Neural cell (in vitro differentiated cells): ENCODE measurements at regions not wholly inside any gene's neighbourhood (a gene's known extent, or its start where the extent isn't known, plus 50 kb on each side); places are given as distances from the start of the nearest gene placed in this dataset.

Experiments
- H2AFZ ChIP-seq: fragments of 200-600, 300-800 bp; sonication (generic), shearing (Covaris generic); 2 replicates; pipeline ENCODE4 v1.6.0; 2014; ENCODE audit warnings: low read depth, mild to moderate bottlenecking, antibody characterized with exemption, low read length, moderate library complexity
- H3F3A ChIP-seq: fragments of 200-600 bp; shearing (Covaris generic); 2 replicates; pipeline ENCODE4 v1.6.1; 2016; ENCODE audit warnings: mild to moderate bottlenecking, moderate library complexity, mixed read lengths, antibody characterized with exemption, low read length; ENCODE audit not compliant: insufficient read depth, poor library complexity, severe bottlenecking
- H3K27ac ChIP-seq: fragments of 200-600, 300-800 bp; sonication (generic), shearing (Covaris generic); 2 replicates; pipeline ENCODE4 v1.5.1; 2014; ENCODE audit warnings: mild to moderate bottlenecking, low read length, moderate library complexity
- H3K27me3 ChIP-seq: fragments of 300-800, 200-600 bp; sonication (generic), shearing (Covaris generic); 2 replicates; pipeline ENCODE4 v1.6.0; 2014; ENCODE audit warnings: mild to moderate bottlenecking, low read depth, low read length, moderate library complexity; ENCODE audit not compliant: insufficient read depth
- H3K36me3 ChIP-seq: fragments of 300-800, 200-600 bp; sonication (generic), shearing (Covaris generic); 2 replicates; pipeline ENCODE4 v1.5.1; 2014; ENCODE audit warnings: mild to moderate bottlenecking, antibody characterized with exemption, low read length, moderate library complexity; ENCODE audit not compliant: insufficient read depth
- H3K4me2 ChIP-seq: fragments of 300-800, 200-600 bp; sonication (generic), shearing (Covaris generic); 2 replicates; pipeline ENCODE4 v1.6.0; 2014; ENCODE audit warnings: mild to moderate bottlenecking, low read length
- H3K4me3 ChIP-seq: fragments of 300-800, 200-600 bp; sonication (generic), shearing (Covaris generic); 2 replicates; pipeline ENCODE4 v1.5.1; 2014; ENCODE audit warnings: mild to moderate bottlenecking, low read length, moderate library complexity
- H3K79me2 ChIP-seq: fragments of 200-600 bp; shearing (Covaris generic); replicated peaks from 2 replicates; pipeline ENCODE4 v1.6.0; 2014; ENCODE audit warnings: mild to moderate bottlenecking, low read length, moderate library complexity; ENCODE audit not compliant: insufficient read depth
- H3K9ac ChIP-seq: fragments of 300-800, 200-600 bp; sonication (generic), shearing (Covaris generic); 2 replicates; pipeline ENCODE4 v1.6.1; 2016; ENCODE audit warnings: mild to moderate bottlenecking, low read length, mixed read lengths
- H3K9me2 ChIP-seq: fragments of 200-600 bp; shearing (Covaris generic); 2 replicates; pipeline ENCODE4 v1.6.1; 2016; ENCODE audit warnings: mild to moderate bottlenecking, low read length, mixed read lengths; ENCODE audit not compliant: insufficient read depth
- H3K9me3 ChIP-seq: fragments of 200-600, 300-800 bp; sonication (generic), shearing (Covaris generic); 2 replicates; pipeline ENCODE4 v1.6.1; 2016; ENCODE audit warnings: mild to moderate bottlenecking, mixed run types, low read length, moderate library complexity, mixed read lengths
- H4K20me1 ChIP-seq: fragments of 200-600 bp; shearing (Covaris generic); 2 replicates; pipeline ENCODE4 v1.6.1; 2016; ENCODE audit warnings: mild to moderate bottlenecking, mixed run types; ENCODE audit not compliant: insufficient read depth
- CTCF ChIP-seq: fragments of 450-650 bp; IDR thresholded peaks from 2 replicates; pipeline ENCODE4 v1.5.1; 2014; ENCODE audit warnings: antibody characterized with exemption, mild to moderate bottlenecking, moderate library complexity; ENCODE audit not compliant: poor library complexity, severe bottlenecking
- EP300 ChIP-seq: fragments of 450-650 bp; conservative IDR thresholded peaks from 2 replicates; pipeline ENCODE4 v1.6.1; 2014; ENCODE audit warnings: antibody characterized with exemption, mild to moderate bottlenecking, moderate library complexity; ENCODE audit not compliant: poor library complexity, severe bottlenecking
- EZH2 ChIP-seq: fragments of 200-600, 300-800 bp; shearing (Covaris generic), sonication (generic); IDR thresholded peaks from 2 replicates; pipeline ENCODE4 v1.6.1; 2014; ENCODE audit warnings: antibody characterized with exemption, low read length, borderline replicate concordance, mild to moderate bottlenecking; ENCODE audit not compliant: insufficient read depth, poor library complexity, severe bottlenecking
- MXI1 ChIP-seq: fragments of 450-650 bp; conservative IDR thresholded peaks from 2 replicates; pipeline ENCODE4 v1.6.1; 2014; ENCODE audit warnings: antibody characterized with exemption, mild to moderate bottlenecking; ENCODE audit not compliant: poor library complexity, severe bottlenecking
- POLR2AphosphoS5 ChIP-seq: IDR thresholded peaks from 2 replicates; pipeline ENCODE4 v1.6.1; 2012
- RAD21 ChIP-seq: fragments of 450-650 bp; conservative IDR thresholded peaks from 2 replicates; pipeline ENCODE4 v1.6.1; 2014; ENCODE audit warnings: antibody characterized with exemption, mild to moderate bottlenecking, moderate library complexity
- REST ChIP-seq: IDR thresholded peaks from 2 replicates; pipeline ENCODE4 v1.6.1; 2012; ENCODE audit warnings: borderline replicate concordance
- SMC3 ChIP-seq: fragments of 450-650 bp; conservative IDR thresholded peaks from 2 replicates; pipeline ENCODE4 v1.6.1; 2014; ENCODE audit warnings: antibody characterized with exemption, mild to moderate bottlenecking, moderate library complexity; ENCODE audit not compliant: poor library complexity
- TAF1 ChIP-seq: IDR thresholded peaks from 2 replicates; pipeline ENCODE4 v1.6.1; 2012; ENCODE audit warnings: low read depth

DNA sequence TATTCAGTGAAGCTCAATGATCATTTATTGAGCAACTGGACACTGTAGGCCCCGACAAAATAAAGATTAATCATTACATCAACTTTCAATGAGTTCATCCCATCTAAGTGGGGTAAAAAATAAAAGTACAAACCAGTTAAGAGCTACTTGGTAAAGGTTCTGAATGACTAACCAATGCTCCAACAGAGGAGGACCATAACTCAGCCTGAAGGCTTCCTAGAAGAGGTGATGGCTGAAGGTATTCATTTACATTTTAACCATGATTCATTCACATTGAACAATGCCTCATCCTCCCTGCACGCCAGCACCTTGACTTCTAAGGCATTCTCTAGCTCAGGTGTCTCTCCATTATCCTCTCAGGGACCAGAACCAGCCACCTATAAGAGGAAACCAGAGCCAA, 201.4 kb downstream of the ZNF462 start:
- TF ChIP-seq CTCF: no peak
- TF ChIP-seq REST: no peak
- no peak for TF ChIP-seq SMC3
- TF ChIP-seq EP300: no peak
- TF ChIP-seq POLR2AphosphoS5: no peak
- no peak for TF ChIP-seq RAD21
- TF ChIP-seq TAF1: no peak
- TF ChIP-seq EZH2: no peak
- no peak for TF ChIP-seq MXI1
- H3K9me2 ChIP-seq: no peaks in the 10 kb centered on the region
- H4K20me1 ChIP-seq: no peaks in the 10 kb centered on the region
- H3K36me3 ChIP-seq: no peaks in the 10 kb centered on the region
- H3K9ac ChIP-seq: no peak overlapping the region
- peaks cover 6% of the 10 kb centered on the region for H3F3A ChIP-seq
- no peak overlapping the region for H3K4me3 ChIP-seq
- H2AFZ ChIP-seq: no peak overlapping the region
- H3K27me3 ChIP-seq: no peaks in the 10 kb centered on the region
- no peaks in the 10 kb centered on the region for H3K79me2 ChIP-seq
- no peaks in the 10 kb centered on the region for H3K9me3 ChIP-seq
- no peak overlapping the region for H3K4me2 ChIP-seq
- no peak overlapping the region for H3K27ac ChIP-seq

DNA sequence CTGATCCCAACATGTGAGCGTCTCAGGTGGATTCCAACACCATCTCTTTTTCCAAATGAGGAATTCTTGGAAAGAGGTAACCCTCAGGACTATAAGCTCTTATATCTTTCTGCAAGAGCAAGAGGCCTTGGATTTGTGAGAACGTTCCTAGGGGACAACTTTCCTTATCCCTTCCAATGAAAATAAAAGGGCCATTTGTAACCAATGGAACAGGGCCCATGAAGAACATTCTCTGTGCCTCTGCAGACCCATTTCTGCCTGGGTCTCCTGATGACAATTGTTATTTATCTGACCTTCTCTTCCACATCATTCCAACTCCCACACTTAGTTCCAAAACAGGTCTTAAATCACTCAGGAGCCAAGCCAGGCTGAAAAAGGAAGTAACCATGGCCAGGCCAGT, 202.6 kb downstream of the ZNF462 start:
- no peak for TF ChIP-seq POLR2AphosphoS5
- Histone ChIP-seq H3K9me2 (no peaks in the 10 kb centered on the region), H4K20me1 (no peaks in the 10 kb centered on the region), H3K36me3 (no peaks in the 10 kb centered on the region), H3K9me3 (no peaks in the 10 kb centered on the region), H3K27ac (no peak overlapping the region), H3K4me2 (no peak overlapping the region), H3F3A (no peaks in the 10 kb centered on the region), H2AFZ (no peak overlapping the region), H3K4me3 (no peak overlapping the region), H3K79me2 (no peaks in the 10 kb centered on the region), H3K27me3 (no peaks in the 10 kb centered on the region), H3K9ac (no peak overlapping the region)
